ENCODE measurements at regions not wholly inside any gene's neighbourhood (a gene's known extent, or its start where the extent isn't known, plus 50 kb on each side); places are given as distances from the start of the nearest gene placed in this dataset.

GRCh38 chr16:75924397-75924796 lies 198.1 kb upstream of the CPHXL start:
- no peak for DNase-seq (ENCODE audit: low spot score)
- TF ChIP-seq, protein P1, sequence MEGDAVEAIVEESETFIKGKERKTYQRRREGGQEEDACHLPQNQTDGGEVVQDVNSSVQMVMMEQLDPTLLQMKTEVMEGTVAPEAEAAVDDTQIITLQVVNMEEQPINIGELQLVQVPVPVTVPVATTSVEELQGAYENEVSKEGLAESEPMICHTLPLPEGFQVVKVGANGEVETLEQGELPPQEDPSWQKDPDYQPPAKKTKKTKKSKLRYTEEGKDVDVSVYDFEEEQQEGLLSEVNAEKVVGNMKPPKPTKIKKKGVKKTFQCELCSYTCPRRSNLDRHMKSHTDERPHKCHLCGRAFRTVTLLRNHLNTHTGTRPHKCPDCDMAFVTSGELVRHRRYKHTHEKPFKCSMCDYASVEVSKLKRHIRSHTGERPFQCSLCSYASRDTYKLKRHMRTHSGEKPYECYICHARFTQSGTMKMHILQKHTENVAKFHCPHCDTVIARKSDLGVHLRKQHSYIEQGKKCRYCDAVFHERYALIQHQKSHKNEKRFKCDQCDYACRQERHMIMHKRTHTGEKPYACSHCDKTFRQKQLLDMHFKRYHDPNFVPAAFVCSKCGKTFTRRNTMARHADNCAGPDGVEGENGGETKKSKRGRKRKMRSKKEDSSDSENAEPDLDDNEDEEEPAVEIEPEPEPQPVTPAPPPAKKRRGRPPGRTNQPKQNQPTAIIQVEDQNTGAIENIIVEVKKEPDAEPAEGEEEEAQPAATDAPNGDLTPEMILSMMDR (IDR thresholded peaks at IDR 0.05; ENCODE audit: extremely low read depth, missing control alignments): no peak

DNA sequence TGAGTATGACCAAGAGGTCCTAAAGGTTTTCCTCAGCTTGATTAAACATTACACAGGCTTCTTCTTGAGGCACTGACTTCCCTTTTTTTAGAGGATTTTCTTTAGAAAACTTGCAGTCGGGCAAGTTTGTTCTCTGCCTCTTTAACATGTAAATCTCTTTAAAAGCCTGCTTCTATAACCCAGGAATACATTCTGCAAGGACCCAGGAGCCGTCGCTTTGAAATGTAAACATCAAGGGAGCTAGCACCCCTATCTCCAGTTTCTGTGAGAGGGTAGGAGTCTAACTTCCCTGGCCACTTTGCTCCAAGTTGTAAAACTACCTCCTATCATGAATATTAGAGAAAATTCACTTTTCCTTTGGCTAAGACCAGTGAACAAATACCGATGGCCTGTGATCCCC lies 201.5 kb upstream of the CPHXL start:
- TF ChIP-seq, protein P1 (IDR thresholded peaks at IDR 0.05; ENCODE audit: extremely low read depth, missing control alignments): no peak
- DNase-seq (ENCODE audit: low spot score): no peak

GRCh38 chr16:75928295-75928694 lies 202.0 kb upstream of the CPHXL start:
- TF ChIP-seq, protein P1 (IDR thresholded peaks at IDR 0.05; ENCODE audit: extremely low read depth, missing control alignments): no peak
- no peak for DNase-seq (ENCODE audit: low spot score)

DNA sequence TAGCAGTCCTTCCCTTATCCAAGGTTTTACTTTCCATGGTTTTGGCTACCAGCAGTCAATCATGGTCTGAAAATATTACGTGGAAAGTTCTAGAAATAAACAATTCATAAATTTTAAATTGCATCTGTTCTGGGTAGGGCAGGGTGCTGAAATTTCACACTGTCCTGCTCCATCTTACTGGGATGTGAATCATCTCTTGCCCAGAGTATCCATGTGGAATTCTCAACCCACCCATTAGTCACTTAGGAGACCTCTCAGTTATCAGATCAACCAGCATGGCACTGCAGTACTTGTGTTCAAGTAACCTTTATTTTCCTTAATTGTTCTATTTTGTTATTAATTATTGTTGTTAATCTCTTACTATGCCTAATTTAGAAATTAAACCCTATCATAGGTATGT lies 202.8 kb upstream of the CPHXL start:
- TF ChIP-seq, protein P1 (IDR thresholded peaks at IDR 0.05; ENCODE audit: extremely low read depth, missing control alignments): no peak

DNA sequence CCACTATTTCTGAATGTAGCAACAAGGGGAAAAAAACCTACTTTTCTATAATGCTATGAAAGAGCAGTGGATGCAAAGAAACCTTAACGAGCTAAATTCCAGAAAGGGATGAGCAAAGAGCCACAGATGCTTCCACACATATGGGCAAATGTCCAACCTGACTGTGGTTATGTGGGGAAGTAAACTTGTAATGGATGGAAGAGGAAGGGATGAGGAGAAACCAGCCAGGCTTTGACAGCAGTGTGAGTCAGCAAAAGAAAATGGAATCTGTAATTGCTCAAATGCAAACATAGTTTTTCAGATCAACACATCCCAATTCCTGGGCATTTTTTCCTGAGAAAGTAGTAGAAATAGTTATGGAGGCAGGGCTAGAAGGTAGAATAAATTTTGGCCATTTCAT lies 204.8 kb upstream of the CPHXL start:
- no peak for DNase-seq (ENCODE audit: low spot score)
- TF ChIP-seq, protein P1 (IDR thresholded peaks at IDR 0.05; ENCODE audit: extremely low read depth, missing control alignments): no peak

More for the DNA sequence above, 202.8 kb upstream of the CPHXL start:
- no peak for DNase-seq (ENCODE audit: low spot score)

DNA sequence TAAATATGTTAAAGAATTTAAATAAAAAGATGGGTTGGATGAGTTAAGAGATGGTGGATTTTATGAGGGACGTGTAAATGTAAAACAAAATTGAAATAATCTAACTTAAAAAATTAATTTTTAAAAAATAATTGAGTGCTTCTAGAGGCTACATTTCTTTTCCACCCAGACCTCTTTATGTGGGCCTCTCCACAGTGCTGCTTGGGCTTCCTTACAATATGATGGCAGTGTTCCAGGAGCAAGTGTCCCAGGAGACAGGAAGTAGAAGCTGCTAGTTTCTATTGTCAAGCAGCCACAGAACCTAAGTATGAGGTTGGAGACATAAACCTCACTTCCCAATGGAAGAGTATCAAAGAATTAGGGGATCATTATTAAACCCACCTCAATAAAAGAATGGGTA lies 205.7 kb upstream of the CPHXL start:
- no peak for DNase-seq (ENCODE audit: low spot score)
- TF ChIP-seq, protein P1 (IDR thresholded peaks at IDR 0.05; ENCODE audit: extremely low read depth, missing control alignments): no peak

DNA sequence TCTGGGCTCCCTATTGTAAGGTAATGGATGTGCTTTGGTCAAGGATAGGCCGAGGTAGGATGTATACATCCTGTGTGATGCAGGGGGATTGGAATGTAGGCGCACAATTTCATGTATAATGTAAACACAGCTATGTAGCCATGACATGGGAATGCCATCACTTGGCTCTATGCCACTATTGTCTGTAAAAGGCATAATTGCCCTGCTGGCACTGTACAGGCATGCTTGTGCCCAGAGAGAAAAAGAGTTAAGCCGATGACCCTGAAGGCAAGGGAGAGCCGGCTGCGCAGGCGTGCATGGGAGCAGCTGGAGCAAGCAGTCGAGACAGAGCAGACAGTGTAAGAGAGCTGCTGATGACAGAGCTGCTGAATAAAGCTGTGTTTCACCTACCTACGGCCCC lies 212.5 kb upstream of the CPHXL start:
- DNase-seq (ENCODE audit: low spot score): no peak
- TF ChIP-seq, protein P1 (IDR thresholded peaks at IDR 0.05; ENCODE audit: extremely low read depth, missing control alignments): no peak
